CD4-positive, alpha-beta T cell treated with Interleukin-17A for 1 hour (primary cell): ENCODE measurements at regions not wholly inside any gene's neighbourhood (a gene's known extent, or its start where the extent isn't known, plus 50 kb on each side); places are given as distances from the start of the nearest gene placed in this dataset.
A peak's percentile ranks its signal among the peaks of the same experiment; 100 is the strongest.

Experiments used
- DNase-seq: peaks from one replicate; pipeline ENCODE4 v3.0.0-alpha.2; 2020

DNA sequence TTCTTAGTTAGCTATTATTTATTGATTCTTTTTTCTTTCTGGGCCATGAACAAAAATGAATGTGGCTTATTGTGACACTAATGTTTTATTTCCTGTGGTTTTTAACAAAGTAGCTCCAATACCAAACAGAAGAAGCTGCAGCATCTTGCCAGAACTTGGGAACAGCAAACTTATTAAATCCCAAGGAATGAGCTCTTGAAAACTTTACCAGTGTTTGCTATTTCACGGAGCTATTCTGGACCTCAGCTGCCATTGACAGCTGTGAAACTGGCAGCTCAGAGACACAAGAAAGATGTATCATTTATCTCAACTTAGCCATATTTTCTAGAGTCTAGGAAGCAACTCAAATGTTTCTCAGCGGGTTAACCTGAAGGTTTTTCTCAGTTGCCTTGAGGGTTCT, 91.0 kb upstream of the NEUROD1 start:
- DNase-seq = no peak

DNA sequence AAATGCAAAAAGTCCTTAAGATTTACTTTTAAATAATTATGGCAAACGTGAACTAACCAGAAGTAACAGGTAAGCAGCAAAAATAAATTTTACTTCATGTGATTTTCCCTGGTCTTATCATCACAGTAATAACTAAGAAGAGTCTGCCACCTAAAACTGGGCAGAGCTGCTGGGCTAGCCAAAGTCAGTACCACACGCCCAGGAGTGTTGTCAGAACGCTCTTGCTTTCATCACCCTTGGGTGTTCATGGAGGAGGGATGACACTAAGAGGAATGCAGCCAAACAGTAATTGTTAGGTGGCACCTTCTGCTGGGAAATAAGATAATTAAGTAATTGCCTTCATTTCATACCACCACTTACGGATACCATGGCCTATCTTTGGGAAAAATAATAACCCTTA, 92.0 kb upstream of the NEUROD1 start:
- DNase-seq = no peak

DNA sequence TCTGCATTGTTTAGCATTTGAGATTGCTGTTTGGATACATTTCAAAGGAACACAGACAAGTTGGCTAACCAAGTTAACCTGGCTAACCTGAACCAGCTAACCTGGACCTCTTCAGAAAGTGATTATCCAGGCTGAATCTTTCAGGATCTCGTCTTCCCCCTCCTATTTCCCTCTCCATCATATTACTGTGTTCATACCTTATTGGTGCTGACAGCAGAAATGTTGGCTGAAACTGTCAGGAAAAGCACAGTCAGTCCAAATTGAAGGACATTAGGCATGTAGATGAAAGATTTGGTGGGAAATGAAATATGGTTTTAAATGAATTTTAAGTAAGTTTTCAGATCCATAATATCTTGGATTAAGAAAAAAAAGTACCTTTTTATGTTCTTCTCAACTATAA, 92.5 kb upstream of the NEUROD1 start:
- DNase-seq = no peak

DNA sequence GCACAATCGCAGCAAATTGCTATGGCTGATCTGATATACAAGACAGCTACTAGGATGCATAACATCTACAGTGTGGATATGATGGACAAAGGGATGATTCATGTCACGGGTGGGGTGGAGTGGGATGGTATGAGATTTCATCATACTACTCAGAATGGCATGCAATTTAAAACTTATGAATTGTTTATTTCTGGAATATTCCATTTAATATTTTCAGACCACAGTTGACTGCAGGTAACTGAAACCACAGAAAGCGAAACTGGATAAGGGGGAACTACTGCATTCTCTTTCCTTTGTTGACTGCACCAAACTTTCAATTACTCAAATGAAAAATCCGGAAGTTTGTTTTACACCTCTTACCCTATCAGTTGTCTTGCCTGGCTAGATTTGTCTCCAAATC, 94.4 kb upstream of the NEUROD1 start:
- no peak for DNase-seq

DNA sequence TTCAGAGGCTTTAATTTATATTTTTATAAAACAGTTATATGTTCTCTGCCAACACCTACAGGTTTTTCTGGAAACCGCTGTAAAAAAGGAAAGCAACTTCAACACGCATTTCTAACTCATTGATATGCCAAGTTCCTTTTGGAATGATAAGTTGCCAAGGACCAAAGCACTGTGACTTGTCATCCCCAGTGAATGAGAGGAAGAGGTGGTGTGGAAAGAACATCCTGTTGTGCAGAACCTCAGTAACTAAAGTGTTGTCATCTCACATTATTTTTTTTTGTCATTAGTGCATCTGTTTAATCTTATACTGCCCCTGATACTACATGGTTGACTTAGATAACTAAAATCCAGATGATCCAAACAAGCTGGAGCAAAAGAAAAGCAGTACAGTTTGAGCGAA, 96.0 kb upstream of the NEUROD1 start:
- DNase-seq = no peak

DNA sequence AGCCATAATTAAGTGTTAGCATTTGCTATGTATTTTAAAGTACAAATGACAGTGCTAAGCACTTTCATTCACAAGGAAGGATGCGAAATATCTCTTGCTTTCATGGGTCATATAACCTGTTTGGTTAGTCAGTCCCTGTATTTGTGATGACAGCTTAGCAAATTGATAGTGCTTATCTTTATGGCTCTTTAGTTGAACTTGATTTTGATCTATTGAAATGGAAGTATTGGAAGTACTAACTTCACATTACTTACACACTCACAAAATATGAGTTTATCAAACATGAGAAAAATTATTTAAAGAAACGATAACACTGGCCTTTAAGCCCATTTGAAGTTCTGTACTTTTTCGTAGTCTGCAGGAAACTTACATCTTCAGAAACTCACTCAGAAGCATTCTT, 97.4 kb upstream of the NEUROD1 start:
- DNase-seq = no peak

DNA sequence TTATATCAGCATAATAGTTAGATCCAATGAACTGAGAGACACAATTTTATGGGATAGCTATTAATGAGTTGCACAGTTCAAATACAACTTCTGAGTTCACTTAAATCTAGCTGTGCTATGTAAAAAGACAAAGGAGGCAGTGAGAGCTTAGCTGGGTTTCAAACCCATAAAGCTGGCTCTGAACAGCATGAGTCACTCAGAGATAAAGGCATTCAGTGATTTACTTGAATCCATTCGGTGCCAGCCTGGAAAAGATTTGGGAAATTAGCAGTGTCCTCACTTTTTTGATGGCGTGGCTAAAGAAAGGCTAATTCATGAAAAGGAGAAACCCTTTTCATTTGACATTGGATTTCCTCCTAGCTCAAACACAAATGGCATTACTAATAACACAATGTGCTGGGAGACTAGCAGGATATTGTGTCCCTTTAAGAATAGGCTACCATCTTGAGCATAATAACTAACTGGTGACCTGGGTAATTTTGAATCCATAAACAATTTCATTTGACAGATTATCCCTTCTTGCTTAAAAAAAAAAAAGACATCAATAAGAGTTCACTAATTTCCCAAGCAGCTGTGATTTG, 98.4 kb upstream of the NEUROD1 start:
- no peak for DNase-seq

DNA sequence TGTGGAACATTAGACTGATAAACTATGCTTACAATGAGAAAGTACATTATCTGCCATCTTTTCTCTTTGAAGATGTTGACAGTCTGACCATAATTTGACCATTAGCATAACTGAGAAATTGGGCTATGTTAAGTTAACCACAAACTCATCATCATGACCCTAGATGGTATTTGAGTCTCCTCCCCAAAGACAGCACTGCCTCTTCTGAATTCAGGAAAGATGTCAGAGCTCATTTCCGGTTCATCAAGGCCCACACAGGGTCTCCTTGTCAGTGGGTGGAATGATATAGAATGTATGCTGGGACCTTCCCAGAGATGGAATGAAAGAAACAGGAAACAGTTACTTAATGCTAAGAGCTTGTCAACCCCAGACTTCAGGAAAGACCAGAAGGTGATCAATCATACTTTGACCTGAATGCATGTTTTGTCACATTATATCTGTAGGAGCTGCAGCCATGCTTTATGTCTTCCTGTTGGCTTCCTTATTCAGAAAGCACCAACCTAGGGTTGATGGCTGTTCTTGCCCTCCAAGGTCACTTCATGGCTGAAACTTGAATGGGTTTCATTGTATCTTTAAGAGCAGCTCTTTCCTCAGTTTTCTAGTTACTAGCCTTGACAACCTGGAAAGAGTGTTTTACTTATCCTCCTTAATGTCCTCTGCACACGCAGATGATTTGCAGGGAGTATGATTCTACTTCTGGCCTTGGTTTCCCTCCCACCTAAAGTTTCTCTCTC, 99.1 kb upstream of the NEUROD1 start:
- DNase-seq = no peak

DNA sequence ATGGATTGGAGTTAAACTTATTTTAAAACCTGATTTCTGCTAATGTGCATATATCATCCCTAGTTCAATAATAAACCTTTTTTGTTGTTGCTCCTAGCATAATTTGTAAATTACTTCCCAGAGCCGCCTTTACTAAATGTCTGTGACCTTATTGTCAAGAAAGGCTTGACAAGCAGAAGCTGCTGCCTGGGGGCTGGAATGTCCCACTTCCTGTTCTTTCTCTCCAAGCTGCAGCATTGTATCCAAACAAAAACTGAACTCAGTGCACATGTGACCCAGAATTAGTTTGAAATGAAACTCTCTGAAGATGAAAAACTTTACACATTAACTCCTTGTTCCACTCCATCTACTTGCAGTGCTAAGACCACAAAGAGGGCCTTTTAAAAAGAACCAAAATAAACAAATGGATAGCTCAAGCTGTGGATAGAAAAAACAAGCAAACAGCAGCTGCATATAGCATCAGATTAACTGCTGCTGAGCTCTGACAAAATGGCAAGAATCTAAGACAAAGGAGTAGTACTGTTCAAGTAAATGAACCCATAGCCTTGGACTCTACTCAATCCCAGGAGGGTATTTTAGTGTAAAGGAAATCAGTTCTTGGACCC, 99.8 kb upstream of the NEUROD1 start:
- no peak for DNase-seq

DNA sequence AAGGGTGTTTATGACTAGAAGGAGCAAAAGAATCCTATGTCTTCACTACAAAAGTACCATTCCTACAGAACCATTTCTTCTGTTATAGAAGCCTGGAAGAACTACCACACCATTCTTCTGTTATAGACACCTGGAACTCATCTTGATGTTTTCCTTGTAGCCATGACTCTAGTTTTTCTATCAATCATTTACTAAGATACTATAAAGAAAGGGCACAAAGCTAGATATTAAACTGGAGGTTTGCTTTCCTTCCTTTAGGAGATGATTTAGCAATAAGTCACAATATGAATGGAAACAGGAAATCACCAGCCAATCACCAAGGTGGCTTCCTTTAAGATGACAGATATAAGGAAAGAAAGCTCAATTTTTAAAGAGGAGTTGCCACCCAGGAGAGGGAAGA, 100.3 kb upstream of the NEUROD1 start:
- no peak for DNase-seq

DNA sequence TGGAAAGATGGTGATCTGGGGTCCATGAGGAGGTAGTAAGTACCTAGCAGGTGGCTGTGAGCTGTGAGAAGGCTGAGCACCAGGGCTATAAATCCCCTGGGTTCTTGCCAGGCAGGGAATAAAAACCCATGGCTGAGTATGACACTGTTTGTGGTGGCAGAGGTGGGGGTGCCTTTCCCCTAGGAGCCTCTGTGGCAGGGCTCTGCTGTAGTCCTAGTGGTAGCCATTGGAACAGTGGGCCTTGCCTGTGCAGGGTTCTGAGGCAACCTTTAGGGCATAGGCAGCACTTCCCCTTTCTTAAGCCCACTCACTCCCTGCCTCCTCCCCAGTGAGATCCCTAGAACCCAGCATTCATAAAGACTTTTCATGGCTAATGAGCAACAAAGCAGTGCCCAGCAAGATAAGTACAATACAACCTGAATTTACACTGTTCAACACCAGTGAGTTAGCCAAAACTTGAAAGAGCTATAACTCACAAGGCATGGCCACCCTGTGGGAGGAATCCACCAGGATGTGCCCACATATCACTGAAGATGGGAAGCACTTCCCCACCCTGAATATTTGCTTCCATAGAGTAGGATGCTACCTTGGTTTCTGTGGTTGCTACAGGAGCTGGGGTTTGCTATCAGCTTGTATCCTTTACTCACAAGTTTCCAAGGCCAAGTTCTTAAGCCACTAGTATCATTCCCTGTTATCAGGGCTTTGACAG, 100.9 kb upstream of the NEUROD1 start:
- no peak for DNase-seq

DNA sequence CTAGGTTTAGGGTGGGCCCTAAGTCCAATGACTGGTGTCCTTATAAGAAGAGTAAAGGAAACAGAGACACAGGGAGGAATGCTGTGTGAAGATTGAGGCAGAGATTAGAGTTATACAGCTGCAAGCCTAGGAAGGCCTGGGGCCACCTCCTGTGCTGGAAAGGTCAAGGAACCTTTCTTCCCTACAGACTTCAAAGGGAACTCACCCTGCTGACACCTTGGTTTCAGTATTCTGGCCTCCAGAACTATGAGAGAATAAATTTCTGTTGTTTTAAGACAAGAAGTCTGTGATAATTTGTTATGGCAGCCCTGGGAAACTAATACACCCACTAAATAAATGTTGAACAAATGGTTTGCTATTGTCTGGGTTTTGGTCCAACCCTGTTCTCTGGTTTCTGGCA, 102.3 kb upstream of the NEUROD1 start:
- DNase-seq = no peak

DNA sequence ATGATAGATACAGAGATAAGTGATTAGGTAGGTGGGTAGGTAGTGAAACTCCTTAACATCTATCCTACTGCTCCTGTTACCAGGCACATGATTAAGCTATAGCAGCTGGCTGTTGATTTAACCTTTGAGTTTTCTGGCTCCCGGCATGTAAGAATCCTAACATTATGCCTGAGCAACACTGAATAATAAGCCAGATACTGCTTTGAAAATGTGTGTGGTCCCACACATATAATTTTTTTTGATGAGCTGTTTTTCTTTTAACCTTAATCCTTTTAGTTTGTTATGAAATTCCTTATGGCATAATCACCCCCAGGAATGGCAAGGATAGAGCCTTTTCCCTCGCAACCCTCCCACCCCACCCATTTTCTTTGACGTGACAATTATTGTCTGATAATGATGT, 104.2 kb upstream of the NEUROD1 start:
- no peak for DNase-seq

DNA sequence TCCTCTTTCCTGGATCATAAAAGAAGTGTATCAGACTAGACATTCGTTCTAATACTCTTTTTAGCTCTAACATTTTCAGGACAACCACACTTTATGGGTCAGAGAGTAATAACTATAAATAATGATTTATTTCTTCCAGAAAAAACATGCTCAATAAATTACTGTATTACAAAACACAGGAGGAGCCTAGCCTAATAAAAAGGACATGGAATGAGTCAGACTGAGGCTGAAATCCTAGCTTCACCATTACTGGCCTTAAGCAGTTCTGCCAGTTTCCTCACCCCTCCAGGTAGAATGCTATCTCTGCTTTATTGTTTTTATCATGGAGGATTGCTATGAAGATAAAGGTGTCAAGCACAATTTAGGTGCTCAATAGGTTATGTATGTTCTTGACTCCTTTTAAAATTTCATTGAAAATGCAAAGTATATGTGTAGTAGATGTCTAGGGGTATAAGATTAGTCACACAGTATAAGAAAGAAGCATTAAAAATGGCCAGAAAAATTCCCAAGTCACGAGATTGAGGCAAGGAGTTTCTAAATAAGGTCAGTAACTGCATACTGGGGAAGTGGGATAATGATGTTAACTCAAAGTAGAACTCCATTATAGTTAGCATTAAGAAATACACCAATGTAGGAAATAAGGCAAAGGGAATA, 105.5 kb upstream of the NEUROD1 start:
- no peak for DNase-seq

DNA sequence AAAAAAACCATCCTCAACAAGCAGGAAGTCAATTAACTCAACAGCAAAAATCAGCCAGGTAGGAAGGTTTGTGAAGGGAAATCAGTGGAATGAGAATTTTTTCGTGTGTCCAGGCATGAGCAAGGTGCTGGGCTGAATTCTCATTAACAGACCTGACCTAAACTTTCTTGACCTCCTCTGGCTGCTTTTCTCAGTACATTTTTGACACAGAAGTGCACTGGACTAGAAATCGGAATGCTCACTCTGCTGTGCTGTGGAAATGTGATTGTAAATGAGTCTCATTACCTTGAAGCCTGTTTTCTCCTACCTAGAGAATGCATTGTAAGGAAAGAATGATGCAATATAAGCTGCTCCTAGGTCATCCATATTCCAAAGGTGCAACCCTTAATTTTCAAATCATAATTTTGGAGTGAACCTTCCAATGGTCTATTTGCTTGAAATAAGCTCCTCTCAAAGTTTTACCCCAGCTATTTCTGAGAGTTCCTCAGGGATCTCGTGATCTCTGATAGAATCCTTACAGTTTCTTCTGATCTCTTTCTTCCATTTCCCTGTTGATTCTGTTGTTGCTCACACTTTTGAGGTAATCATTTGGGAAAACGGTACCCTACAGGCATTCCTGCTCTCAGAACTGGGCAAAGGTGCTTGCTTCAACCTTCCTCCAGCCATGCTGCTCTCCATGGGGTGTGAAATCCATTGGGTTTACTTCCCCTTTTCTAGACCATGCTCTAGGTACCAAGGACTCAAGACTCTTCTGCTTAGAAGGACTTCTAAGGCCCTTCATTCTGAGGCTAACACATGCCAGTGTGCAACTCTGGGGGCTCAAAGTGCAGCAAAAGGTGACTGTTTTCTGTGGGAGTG, 104.9 kb upstream of the ITPRID2 start:
- DNase-seq = no peak

DNA sequence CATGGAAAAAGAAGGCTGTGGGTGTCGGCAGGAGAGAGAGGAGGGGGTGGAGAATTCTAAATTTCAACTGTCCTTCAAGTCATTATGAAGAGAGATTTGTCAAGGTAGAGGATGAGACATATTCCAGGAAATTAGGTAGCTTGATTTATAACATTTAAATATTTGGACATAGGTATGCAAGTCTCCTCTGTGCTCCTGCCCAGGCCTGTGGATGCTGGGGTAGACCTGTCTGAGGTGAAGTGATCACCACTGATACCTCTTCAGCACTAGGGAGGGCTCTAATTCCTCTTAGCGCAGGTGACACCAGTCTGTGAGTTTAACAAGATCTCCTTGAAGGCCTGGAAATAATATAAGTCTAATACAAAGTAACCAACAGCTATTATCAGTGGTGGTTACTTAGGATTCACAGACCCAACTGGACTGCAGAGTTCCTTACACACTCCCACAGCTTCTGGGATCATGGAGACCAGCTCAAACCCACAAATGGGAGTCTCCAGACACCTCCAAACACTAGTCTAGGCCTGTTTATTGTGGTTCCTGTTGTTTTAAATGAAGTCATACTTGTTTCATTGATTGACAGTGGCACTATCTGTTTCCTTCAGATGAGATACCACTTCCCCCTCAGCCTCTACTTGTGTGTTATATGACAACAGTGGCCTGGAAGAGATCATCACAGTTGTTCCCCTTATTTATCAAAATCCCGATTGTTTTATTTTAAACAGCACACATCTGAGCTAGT, 104.1 kb upstream of the ITPRID2 start:
- no peak for DNase-seq

DNA sequence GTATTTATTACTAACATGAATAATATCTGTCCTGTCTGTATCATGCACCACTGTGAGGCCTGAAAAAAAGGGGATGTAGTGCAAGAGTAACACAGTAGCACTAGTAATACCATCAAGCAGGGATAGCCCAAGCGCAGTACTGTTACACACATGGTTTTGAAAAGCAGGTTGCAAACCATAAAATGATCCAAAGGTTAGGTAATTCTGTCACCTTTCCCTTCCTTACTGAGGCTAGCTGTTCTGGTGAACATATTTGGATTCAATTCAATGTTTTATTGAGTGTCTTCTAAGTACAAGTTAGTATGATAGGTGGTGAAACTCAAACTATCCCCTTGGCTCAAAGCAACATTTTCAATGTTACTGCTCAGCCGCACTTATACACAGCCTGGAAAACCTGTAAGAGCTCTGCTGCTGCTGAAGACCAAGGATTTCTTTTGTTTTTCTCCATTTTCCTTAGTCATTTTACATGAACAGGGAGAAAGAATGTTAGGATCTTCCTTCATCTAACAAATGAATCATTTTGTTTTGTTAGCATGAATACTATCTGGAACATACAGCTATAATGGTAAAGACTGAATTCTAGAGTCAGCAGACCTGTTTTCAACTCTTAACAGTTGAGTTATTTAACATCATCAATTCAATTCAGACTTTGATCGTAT, 102.5 kb upstream of the ITPRID2 start:
- no peak for DNase-seq

DNA sequence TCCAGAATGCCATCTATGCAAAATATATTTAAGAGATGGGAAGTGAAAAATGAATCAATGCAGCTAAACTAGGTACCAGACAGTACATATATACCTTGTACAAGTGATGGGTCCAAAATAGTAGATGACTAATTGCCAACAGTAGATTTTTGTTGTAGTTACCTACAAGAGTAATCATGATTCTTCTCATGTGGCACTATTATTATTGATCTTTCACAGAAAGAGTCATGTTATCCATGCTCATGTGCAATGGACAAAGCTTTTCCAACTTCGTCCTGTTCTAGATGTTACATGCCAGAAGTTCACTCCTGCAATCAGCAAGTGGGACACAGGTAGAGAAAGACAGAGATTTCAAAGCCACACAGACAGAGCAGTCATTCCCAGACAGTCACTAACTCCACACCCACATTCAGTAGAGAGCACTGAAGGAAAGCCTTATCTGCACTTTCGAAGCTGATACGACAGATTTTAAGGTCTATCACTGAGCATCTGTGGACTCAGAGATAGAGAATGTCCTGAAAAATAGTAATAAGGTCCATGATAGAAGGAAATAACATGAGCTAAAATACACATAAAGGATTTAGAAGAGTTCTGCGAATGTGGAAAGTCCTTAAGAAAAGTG, 101.6 kb upstream of the ITPRID2 start:
- DNase-seq = no peak

DNA sequence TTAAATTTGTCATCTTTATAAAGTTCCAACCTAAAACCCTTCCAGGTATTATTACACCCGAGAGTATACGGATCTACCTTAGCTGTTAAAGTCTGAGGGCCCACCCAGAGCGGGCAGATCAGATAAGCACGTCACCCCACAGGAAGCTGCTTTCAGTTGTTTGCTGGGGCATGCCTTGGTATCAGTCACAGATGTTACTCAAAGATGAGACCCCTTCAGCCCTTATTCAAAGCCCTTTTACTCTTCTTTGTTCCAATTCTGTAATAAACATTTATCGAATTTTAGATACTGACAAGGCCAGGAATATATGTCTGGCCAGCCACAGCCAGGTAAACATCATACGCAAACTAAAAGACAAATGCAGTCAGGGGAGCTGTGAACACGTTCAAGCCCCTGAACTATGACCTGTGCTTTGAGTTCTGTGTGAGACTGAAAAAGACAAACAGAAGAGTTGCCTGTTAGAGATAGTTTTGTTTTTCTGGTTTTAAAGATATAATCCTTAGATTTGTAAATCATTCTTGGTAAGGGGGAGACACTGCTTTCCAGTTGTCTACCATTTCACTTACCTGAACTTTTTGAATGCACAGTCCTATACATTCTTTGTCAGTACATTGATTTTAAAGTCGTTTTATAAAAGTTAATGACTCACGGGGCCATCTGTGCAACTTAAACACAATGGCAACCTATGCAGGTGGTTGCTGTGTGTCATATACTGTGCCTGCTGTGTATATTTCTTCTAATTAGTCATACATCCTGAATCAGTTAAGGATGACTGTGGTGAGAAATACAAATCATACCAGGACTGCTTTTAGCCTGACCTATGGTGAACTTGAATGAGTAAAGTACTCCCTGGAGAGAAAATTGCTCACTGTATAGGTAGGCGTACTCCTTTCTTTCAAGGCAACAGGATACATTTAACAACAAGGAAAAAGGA, 100.5 kb upstream of the ITPRID2 start:
- DNase-seq = peak; percentile 22

DNA sequence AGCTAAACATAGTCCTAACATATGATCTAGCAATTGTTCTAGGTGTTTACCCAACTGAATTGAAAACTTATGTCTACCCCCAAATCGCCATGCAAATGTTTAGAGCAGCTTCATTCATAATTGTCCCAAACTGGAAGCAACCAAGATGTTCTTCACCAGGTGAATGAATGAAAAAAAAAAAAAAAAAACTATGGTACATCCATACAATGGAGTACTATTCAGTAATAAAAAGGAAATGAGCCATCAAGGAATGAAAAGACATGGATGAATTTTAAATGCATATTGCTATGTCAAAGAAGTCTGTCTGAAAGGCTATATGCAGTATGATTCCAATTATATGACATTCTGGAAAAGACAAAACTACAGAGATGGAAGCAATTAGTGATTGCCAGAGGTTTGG, 98.6 kb upstream of the ITPRID2 start:
- no peak for DNase-seq
